ENCODE measurements at regions not wholly inside any gene's neighbourhood (a gene's known extent, or its start where the extent isn't known, plus 50 kb on each side); places are given as distances from the start of the nearest gene placed in this dataset.
"Not testable (repeated sequence)": the region's sequence is repeated elsewhere in the genome, so short reads cannot be mapped to it uniquely, and the experiment has no call there.

GRCh38 chr4:103307453-103308247, 109.5 kb upstream of the CENPE start:
- no peak for DNase-seq

GRCh38 chr4:103306870-103307375, 108.8 kb upstream of the CENPE start:
- peak; percentile 2 for DNase-seq

GRCh38 chr4:103305355-103305754, 107.2 kb upstream of the CENPE start:
- no peak for DNase-seq

- no peak for DNase-seq
These were observed 104.9 kb upstream of the CENPE start for GRCh38 chr4:103303011-103303410.

- no peak for DNase-seq
These were observed 94.8 kb upstream of the CENPE start for GRCh38 chr4:103292959-103293358.

GRCh38 chr4:103292373-103292772, 94.2 kb upstream of the CENPE start:
- no peak for DNase-seq

- DNase-seq: no peak
These were observed 91.0 kb upstream of the CENPE start for GRCh38 chr4:103289186-103289585.

- DNase-seq: no peak
These were observed 74.0 kb upstream of the CENPE start for GRCh38 chr4:103272174-103272573.

- no peak for DNase-seq
These were observed 70.6 kb upstream of the CENPE start for GRCh38 chr4:103268746-103269145.

- DNase-seq: no peak
These were observed 66.8 kb upstream of the CENPE start for GRCh38 chr4:103264905-103265304.

- DNase-seq: not testable (repeated sequence)
These were observed 57.9 kb upstream of the CENPE start for GRCh38 chr4:103256068-103256467.

Data from skin of body (tissue), 1 donor.